ENCODE measurements at regions not wholly inside any gene's neighbourhood (a gene's known extent, or its start where the extent isn't known, plus 50 kb on each side); places are given as distances from the start of the nearest gene placed in this dataset.
A peak's percentile ranks its signal among the peaks of the same experiment; 100 is the strongest.
"Not testable (repeated sequence)": the region's sequence is repeated elsewhere in the genome, so short reads cannot be mapped to it uniquely, and the experiment has no call there.

DNA sequence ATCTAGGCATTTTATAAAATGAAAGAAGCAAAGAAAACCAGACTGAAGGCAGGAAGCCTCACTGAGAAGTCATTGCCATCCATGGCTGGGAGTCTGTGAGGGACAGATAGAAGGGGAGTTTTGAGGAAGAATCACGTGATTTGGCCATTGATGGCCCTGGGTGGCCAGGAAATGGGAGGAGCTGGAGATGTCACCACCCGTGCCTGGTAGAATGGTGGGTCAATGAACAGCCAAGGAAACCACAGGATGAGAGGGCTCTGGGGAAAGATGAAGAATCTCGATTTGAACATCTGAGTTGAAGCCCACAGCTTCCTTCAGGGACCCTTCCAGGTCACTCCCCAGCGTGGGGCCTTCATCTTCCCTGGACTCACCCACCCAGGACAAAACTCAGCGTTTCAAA is 103.3 kb upstream of the CHST15 start:
- no peak for DNase-seq (ENCODE audit: low read depth)
- no peak for TF ChIP-seq CTCF (conservative IDR thresholded peaks at IDR 0.05; ENCODE audit: low read depth, low read length)
- H3K4me3 ChIP-seq (ENCODE audit: low read depth, low read length), result no peak overlapping the region

GRCh38 chr10:124194199-124194824 is 100.9 kb upstream of the CHST15 start:
- no peak for TF ChIP-seq CTCF (conservative IDR thresholded peaks at IDR 0.05; ENCODE audit: low read depth, low read length)
- no peak for DNase-seq (ENCODE audit: low read depth)
- no peak overlapping the region for H3K4me3 ChIP-seq (ENCODE audit: low read depth, low read length)

- no peak for TF ChIP-seq CTCF (conservative IDR thresholded peaks at IDR 0.05; ENCODE audit: low read depth, low read length)
These were observed 99.9 kb upstream of the CHST15 start for GRCh38 chr10:124193309-124193696.

DNA sequence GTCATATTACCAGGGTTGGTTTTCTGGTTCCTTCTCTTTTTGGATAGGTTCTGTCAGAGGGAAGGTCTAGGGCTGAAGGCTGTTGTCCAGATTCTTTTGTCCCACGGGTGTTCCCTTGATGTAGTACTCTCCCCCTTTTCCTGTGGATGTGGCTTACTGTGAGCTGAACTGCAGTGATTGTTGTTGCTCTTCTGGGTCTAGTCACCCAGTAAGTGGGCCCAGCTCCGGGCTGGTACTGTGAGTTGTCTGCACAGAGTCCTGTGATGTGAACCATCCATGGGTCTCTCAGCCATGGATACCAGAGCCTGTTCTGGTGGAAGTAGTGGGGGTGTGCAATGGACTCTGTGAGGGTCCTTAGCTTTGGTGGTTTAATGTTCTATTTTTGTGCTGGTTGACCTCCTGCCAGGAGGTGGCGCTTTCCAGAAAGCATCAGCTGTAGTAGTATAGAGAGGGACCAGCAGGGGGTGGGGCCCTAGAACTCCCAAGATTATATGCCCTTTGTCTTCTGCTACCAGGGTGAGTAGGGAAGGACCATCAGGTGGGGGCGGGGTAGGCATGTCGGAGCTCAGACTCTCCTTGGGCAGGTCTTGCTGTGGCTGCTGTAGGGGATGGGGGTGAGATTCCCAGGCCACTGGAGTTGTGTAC is 99.4 kb upstream of the CHST15 start:
- peak; percentile 29 for TF ChIP-seq CTCF (conservative IDR thresholded peaks at IDR 0.05; ENCODE audit: low read depth, low read length)
- H3K4me3 ChIP-seq (ENCODE audit: low read depth, low read length); DNase-seq (ENCODE audit: low read depth): not testable (repeated sequence)

More at GRCh38 chr10:124193309-124193696, 99.9 kb upstream of the CHST15 start:
- no peak for DNase-seq (ENCODE audit: low read depth)
- no peak overlapping the region for H3K4me3 ChIP-seq (ENCODE audit: low read depth, low read length)

GRCh38 chr10:124190476-124190875 is 97.1 kb upstream of the CHST15 start:
- DNase-seq (ENCODE audit: low read depth), result not testable (repeated sequence)

DNA sequence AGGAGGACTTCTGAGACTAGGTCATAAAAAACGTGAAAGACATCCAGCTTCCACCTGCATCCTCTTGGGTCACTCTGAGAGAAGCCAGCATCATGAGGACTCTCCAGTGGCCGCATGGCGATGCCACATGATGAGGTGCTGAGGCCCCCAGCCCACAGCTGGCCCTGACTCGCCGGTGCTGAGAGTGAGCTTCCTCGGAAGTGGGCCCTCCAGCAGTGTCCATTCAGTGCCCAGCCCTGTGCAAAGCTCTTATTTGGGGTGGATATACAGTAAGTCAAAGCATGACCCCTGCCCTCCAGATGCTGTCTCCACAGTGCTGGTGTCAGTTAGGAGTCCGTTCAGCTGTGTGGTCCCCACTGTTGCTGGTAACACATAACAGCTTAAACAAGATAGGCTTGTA is 93.6 kb upstream of the CHST15 start:
- no peak for DNase-seq (ENCODE audit: low read depth)
- H3K4me3 ChIP-seq (ENCODE audit: low read depth, low read length), result no peak overlapping the region
- TF ChIP-seq CTCF (conservative IDR thresholded peaks at IDR 0.05; ENCODE audit: low read depth, low read length), result no peak

More at GRCh38 chr10:124190476-124190875, 97.1 kb upstream of the CHST15 start:
- H3K4me3 ChIP-seq (ENCODE audit: low read depth, low read length), result not testable (repeated sequence)

DNA sequence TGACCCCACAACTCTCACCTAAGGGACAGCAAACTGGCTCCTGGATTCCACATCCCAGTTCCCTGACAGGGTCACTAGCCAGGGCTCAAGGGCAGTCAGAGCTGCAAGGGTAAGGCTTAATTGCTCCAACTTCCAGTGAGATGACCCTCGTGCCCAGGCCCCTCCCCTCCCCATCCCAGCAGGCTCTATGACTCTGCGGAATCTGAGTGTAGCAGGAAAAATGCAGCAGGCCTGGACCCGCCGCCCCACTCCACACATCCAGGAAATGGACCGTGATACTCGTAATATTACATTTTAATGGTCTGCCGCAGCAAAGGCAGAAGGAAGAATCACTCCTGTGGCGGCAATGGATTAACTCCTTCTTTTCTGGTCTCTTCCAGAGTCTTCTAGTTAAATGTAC is 91.7 kb upstream of the CHST15 start:
- DNase-seq (ENCODE audit: low read depth), result no peak
- no peak for TF ChIP-seq CTCF (conservative IDR thresholded peaks at IDR 0.05; ENCODE audit: low read depth, low read length)
- H3K4me3 ChIP-seq (ENCODE audit: low read depth, low read length), result no peak overlapping the region

All from choroid plexus epithelial cell (primary cell).